Stimulated activated CD8-positive, alpha-beta memory T cell treated with anti-CD3 and anti-CD28 coated beads, Interleukin-7, amount 100 ng/mL, for 48 hours (primary cell): ENCODE measurements at regions not wholly inside any gene's neighbourhood (a gene's known extent, or its start where the extent isn't known, plus 50 kb on each side); places are given as distances from the start of the nearest gene placed in this dataset.

ENCODE experiments used
- DNase-seq, 2 donors: peaks; one replicate each; pipeline ENCODE4 v3.0.0-alpha.2; 2020; ENCODE audit warnings: low read depth in 1 of 2; ENCODE audit errors: extremely low read depth in 1 of 2

DNA sequence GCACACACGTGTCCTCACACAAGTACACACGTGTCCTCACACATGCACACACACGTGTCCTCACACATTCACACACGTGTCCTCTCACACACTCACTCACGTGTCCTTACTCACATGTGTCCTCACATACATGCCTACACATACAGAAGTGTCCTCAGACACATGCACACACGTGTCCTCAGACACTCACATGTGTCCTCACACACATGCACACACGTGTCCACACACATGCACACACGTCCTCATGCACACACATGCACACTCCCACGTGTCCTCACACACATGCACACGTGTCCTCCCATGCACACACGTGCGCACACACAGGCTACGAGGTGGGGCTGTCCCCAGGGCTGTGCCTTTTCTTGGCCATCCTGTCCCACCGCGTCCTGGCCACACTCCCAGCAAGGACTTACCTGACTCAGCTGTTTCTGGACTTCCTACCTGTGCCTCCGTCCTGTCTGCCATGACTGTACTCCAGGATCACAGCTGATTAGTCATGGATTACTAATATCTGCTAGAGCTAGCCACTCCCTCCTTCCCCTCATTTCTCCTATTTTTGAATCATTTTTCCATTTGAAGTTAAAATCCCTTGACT, 990.2 kb downstream of the BRD1 start:
- DNase-seq, result no peak

DNA sequence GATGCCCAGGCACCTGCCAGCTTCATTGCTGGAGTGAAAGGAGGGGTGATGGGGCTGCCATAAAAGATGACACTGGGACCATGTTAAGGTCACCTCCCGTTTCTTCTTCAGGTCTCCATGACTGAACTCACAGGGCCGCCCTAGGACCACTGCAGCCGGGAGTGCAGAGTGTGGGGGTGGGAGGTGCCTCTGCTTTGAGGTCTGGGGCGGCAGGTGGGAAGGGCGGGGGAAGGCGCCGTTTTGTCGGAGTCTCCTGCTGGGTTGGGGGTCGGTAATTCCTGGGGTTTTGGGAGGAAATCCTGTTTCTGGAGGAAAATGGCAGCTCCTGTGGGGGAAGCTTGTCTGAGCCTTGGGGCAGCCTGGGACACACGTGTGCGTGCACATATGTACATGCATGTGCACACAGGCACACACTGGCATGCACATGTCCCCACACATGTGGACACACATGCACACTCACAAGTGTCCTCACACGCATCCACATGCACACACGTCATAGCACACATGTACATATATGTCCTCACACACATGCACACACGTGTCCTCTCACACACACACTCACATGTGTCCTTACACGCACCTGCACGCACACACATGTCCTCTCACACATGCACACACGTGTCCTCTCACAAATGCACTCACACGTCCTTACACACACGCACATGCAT, 990.9 kb downstream of the BRD1 start:
- no peak for DNase-seq

DNA sequence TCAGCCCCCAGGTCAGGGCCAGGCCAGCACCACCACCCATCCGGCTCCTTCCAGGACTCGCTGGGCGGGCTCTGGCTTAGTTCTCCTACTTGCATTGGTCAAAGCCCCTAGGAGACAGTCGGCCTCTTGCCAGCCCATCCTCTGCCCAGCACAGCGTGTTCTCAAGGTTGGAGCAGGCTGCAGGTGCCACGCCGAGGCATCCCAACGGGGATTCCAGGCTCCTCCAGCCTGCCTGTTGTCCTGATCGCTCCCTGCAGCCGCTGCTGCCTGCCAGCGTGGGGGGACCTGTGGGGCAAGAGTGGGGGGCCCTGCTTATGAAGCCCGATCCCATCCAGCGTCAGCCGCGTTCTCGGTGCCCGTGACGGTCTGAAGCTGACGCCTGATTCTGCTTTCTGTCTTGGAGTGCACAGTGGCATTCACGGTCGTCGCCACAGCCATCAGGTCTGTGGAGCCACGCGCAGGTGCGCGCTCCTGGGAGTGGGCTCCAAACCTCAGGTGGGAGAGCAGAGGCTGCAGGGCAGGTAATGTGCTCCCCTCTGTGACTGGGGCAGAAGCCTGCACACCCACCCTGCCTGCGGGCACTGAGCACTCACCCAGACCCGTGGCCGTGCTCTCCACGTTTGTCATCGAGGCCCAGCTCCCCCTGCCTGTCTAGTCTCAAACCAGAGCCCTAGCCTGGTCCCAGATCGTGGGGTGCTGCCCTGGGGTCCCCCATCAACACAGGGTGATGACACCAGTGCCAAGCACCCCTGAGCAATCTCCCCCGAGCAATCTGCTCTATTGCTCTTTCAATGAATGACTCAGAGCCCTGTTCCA, 991.6 kb downstream of the BRD1 start:
- no peak for DNase-seq

DNA sequence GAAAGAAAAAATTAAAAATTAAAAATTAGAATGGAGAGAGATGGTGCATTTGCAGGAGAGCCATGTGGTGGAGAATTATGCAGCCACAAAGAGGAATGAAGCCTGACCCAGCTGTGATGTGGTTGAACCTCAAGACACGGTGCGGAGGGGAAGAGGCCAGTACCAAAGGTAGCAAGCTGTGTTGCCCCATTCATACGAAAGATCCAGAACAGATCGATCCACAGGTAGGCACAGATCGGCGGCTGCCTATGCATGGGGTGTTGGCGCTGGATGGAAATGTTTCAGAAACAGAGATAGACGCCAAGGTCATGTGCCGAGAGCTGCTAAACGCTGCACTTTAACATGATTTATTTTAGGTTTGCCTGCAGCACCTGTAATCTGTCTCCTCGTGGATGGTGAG, 992.3 kb downstream of the BRD1 start:
- no peak for DNase-seq

DNA sequence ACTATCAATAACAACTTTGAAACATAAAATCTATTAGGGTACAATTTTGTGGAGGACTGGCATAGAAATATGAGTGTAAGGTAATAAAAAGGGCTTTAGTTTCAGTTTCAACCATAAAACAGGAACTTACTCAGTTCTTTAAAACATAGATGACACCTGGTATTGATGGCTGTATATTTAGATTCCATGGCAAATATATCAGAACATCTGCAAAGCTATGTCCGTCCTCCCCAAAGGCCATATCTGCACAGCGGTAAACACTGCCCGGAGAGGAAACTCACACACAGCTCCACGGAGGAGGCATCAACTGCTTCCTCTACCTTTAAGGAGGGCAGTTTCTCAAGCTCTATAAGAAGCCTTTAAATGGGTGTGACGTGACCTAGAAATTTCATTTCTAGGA, 993.3 kb downstream of the BRD1 start:
- no peak for DNase-seq

DNA sequence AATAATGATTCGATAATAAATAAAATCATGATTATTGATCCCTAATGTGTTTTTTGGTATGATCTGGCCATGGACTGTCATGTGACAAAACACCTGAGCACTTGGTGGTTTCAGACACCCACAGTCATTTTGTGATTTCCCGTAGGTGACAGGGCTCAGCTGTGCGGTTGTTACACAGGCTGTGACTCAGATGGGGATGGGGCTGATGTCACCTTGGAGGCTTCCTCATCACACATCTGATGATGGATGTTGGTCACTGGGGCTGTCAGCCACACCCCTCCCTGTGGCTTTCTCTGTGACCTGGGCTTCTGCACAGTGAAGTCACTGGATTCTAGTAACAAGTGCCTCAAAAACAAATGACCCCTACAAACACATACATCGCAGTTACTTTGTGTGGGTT, 995.1 kb downstream of the BRD1 start:
- DNase-seq, result peak; percentile 10 to 25

DNA sequence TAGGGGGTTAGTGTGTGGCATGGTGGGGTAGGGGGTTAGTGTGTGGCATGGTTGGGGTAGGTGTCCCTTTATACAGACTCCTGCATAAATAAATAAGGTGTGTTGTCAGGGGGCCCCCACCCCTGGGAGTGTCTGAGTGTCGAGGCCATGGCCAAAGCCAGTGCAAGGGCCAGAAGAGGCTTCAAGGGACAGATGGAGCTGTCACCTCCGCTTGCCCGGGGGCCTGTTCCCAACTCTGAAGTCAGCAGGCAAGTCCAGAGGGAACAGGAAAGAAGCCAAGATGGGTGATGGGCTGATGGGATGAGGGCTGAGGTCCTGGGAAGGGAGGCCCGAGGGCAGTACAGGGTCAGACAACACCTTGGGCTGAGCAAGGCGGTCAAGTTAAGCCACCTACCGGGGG, 997.8 kb downstream of the BRD1 start:
- DNase-seq, result no peak

DNA sequence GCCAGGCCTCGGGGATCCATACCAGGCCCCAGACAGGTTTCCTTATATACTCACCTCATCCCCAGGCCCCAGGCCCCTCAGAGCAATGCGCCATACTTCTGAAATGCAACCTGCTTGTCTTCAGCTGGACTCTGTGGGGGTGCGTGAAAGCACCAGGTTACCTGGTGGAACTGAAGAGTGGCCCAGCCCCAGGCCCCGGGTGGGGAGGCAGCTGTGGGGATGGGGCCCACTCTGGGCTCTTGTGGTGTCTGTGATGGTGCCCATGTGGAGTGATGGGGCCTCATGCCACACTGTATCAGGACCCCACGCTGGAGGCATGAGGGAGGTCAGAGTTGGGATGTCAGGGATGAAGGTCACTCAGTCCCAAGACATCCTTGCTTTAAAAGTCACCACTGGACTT, 999.0 kb downstream of the BRD1 start:
- no peak for DNase-seq

DNA sequence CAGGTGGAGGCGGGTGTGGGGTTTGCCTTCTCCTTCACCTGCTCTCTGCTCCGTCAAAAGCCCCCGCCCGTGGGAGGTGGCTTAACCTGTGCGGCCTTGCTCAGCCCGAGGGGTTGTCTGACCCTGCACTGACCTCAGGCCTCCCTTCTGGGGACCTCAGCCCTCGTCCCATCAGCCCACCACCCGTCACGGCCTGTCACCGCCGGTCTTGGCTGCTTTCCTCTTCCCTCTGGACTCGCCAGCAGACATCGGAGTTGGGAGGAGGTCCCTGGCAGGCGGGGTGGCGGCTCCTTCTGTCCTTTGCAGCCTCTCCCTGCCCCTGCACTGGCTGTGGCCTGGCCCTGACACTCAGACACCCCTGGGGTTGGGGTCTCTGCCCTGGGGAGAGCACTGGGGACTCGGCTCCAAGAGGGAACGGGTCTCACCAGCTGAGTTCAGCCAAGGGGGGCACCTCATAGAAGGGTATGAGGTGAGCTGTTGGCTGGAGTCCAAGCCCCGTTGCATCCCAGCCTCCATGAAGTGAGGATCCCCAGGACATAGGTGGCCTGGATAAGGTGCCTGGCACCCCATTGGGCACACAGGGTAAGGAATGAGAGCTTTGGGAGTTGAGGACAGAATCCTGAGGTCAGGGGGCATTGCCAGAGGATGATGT, 999.6 kb downstream of the BRD1 start:
- no peak for DNase-seq

DNA sequence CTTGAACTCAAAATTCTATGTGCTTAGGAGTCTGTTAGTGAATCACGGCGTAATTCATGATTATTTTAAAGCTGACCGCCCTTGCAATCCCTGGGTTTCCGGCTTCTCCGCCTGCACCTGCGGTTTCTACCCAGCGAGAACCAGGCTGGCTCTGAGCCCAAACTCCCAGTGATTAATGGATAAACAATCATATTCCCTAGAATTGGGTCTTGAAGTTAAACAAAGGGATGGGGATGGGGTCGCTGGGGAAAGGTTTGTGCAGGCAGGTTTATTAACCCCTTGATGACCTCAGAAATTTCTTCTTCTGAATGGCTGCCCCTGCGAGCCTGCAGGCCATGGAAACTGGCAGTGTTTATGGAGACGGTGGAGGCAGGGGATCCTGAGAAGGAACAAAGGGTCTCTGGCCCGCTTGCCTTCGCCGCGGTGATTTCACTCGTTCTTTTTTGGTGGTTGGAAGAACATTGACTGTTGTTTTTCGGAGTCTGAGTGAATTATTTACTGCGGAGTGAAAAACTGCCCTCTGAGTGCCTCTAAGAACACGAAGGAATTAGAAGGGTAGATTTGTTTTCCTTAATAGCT, 1000.3 kb downstream of the BRD1 start:
- no peak for DNase-seq

DNA sequence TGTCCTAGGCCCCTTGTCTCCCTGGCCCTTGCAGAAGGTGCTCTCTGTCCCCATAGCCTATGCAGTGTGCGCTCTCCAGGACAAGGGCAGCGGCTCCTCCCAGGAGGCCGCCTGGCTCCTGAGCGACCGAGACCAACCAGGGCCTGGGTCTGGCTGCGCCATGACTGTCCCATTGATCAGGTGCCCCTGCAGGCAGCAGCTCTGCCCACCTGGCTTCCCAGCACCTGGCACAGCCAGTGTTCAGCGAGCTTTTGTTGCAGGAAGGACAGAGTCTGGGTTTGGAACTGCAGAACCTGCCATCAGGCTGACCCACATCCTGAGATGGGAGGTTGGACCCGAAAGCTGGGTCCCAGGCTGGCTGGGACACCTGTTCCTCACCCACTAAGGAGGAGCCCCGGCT, 1001.1 kb downstream of the BRD1 start:
- no peak for DNase-seq

DNA sequence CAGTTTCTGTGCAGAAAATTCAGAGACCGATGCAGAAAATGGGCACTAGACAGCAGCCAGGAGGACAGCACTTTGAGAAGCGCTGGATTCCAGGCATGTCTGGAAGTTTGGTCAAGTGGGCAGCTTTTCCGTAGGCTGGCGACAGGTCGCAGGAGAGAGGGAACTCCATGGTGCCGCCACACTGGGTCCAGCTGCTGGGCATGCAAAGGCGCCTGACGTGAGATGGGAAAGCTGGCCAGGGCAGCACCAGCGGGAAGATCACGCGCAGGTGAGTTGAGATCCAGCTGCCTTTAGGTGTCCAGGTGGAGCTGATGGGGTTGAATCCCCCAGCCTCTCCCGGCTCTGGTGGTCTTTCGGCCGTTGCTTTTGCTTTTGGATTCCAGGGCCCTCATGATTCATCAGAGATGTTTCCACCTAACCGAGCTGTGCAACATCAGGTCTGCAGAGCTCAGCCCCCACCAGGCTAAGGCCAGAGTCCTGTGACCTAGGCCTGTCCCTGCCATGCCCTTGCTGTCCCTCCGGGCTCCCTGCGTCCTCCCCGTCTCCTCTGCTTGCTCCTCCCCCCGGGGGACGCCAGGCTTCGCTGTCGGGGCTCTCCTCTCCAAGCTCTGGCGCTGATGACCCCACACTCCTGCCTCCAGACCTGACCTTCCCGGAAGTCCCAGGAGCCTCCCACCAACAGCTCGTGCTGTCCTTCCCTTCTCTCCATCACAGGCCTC, 1001.7 kb downstream of the BRD1 start:
- DNase-seq, result no peak

DNA sequence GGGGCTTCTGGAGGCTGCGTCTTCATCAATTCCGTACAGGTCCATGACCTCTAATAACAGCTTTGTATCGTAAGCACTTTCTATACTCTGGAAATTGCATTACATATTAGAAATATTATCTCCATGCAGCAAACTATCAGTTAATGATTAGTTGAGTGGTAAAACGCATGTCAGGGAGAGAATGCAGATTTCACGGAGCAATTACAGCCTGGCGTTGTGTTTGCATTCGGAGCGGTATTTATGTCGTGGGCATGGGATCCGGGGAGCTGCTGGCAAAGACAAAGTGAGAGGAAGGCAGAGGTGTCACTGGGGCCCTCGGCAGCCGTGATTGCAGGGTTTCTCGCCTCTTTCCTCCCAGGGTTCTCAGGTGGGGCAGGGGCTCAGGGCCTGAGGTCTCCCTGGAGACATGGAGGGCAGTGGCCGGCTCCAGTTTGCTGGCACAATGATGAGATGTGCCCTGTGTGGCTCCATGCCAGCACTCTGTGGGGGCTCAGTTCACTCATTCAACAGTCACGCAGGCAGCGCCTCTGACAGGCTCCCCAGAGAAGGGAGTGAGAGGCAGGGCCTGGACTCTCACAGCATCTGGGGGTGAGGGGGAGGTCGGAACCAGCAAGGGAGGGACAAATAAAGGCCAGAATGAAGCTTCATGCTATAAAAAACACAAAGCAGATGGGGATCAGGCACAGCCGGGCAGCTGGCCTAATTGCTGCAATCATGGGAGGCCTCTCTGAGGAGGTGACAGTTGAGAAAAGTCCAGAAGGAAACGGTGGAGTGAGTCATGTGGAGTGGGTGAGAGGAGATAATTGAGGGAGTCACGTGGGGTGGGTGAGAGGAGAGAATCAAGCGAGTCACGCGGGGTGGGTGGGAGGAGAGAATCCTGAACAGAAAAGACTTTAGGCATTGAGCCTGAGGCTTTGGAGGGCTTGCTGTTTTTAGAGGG, 1002.7 kb downstream of the BRD1 start:
- DNase-seq, result no peak

DNA sequence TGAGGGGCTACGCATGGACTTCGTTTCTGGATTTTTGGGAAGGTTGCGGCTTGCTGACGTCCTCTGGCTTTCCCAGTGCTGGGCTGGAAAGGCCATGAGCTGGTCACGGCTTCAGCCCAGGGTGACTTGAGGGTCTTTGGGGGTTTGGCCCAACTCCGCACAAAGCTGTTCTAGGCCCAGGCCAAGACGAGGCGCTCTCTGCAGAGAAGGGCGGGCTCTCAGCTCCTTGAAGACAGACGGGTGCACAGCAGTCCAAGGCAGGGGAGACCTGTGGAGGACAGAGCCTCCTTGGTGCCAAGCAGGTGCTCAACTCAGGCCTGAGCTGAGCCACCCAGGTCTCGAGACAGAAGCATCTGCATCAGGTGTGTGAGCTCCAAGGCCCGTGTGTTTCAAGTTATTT, 1003.7 kb downstream of the BRD1 start:
- DNase-seq, result no peak

DNA sequence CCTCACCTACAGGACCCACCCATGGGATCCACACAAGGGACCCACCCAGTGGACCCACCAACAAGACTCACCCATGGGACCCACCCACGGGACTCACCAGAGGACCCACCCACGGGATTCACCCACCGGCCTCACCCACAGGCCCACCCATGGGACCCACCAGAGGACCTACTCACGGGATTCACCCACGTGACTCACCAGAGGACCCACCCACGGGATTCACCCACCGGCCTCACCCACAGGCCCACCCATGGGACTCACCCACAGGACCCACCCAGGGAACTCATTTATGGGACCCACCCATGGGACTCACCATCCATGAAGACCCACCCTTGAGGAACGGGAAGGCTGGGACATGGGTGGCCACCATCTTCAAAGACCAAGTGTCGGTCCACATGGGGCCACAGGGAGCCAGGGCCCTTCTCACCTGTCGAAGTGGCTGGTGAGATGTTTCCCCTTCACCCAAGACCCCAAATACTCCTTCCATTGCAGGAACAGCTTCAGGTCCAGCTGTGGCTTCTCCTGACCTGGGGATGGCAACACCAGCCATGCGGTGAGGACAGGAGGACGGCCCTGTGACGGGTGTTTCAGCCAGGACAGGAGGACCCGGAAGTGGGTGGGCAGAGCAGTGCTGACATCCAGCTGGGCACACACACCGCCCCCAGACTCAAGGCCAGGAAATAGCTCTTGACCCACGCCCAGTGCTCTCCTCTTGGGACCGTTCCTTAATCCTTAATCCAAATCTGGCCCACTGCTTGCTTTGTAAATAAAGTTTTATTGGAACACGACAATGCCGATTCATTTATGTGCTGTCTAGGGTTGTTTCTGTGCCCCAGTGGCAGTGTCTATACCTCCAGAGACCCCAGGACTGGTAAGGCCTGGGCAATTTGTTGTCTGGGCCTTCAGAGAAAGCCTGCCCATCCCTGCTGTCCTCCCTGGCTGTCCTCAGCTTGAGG, 1005.1 kb downstream of the BRD1 start:
- DNase-seq, result no peak

DNA sequence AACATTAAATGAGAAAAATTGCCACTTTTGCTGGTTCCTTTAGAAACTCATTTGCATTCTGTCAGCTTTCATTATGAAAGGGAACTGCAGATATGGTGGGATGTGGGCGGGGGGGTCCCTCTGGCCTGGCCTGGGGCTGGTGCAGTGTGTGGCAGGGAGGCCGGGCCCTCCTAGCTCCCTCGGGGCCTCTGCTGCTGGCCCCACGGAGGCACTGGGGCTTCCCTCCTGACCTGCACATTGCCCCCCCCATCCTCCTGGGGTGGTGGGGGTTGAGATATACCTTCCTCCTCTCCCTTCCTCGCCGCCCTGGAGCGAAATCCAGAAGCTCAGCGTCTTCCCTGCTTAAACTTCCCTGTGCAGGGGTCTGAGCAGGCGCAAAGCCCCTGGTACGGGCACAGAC, 1005.9 kb downstream of the BRD1 start:
- DNase-seq, result no peak

DNA sequence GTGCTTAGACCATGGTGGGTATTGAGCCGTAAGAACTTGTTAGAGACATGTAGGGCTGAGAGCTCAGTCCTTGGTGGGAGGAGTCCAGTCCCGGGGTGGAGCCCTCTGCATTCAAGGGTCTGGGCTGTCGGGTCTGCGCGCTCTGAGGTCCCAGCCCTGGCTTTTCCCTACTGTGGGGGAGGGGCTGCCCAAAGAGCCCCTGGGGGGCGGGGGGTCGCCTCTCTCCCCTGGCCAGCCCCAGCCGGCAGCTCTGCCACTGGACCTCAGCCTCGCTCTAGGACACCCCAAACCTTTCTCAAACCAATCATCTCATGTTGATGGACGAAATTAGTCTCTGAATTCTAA, 1006.4 kb downstream of the BRD1 start:
- DNase-seq, result no peak

DNA sequence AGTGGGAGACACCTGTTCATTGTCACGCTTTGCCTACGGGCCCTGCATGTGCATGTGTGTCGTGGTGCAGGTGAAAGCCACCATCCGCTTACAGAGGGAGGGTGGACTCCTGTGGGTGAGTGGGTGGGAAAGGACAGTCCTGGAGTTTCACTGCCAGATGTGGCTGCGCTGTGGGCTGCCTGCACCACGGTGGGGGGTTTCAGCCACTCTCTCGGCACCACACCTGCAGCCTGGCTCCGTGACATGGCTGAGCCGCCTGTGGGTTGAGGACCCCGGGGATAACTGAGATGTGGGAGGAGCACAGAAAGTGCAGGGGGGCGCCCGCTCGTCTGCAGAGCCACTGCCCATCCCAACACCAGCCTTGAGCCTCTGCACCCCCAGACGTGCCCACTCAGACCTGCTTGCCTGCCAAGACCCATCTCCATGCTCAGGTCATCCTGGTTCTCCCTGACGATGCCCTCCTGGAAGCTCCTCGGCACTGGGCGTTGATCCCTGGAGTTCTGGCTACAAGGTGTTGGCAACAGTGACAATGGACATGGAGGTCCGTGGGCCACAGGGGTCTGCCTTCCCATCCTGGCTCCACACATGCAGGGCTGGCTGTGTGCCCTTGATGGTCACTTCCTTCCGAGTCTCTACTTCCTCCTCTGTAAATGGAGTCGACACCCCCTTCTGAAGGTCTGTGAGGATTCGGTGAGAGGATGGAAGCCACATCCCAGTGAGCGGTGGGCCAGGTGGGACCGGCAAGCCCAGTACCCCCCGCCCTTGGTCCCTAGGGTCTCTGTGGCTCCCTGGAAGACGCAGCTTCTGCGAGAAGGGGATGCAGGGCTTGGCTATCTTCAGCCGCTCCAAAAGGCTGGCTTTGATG, 1007.0 kb downstream of the BRD1 start:
- DNase-seq, result no peak
